PFSK-1 (cell line): ENCODE measurements at regions not wholly inside any gene's neighbourhood (a gene's known extent, or its start where the extent isn't known, plus 50 kb on each side); places are given as distances from the start of the nearest gene placed in this dataset.

Experiments
- FOXP2 ChIP-seq: optimal IDR thresholded peaks from 2 replicates; pipeline ENCODE3; 2011; ENCODE audit warnings: borderline replicate concordance, control low read depth, inconsistent platforms; ENCODE audit not compliant: insufficient read depth; ENCODE audit errors: extremely low read length, extremely low read depth
- POLR2AphosphoS5 ChIP-seq: IDR thresholded peaks from 2 replicates; pipeline ENCODE4 v1.6.1; 2012; ENCODE audit warnings: low read depth, mild to moderate bottlenecking, control low read depth, low read length, moderate library complexity
- REST ChIP-seq, 2 experiments: IDR thresholded peaks; 2 replicates each; pipeline versions ENCODE4 v1.6.1 to v1.8.0; 2011 to 2012; ENCODE audit warnings: low read depth in 2 of 2, low read length in 2 of 2, control low read depth in 1 of 2, inconsistent platforms in 1 of 2, mild to moderate bottlenecking in 1 of 2, moderate library complexity in 1 of 2; ENCODE audit not compliant: insufficient read depth in 1 of 2
- SIN3A ChIP-seq: IDR thresholded peaks from 2 replicates; pipeline ENCODE4 v1.6.1; 2012; ENCODE audit warnings: mild to moderate bottlenecking, low read length, moderate library complexity, borderline replicate concordance; ENCODE audit not compliant: insufficient read depth
- TAF1 ChIP-seq: IDR thresholded peaks from 2 replicates; pipeline ENCODE4 v1.6.1; 2012; ENCODE audit warnings: low read length, control low read depth, borderline replicate concordance; ENCODE audit not compliant: insufficient read depth

GRCh38 chr18:1976484-1976883 is 594.8 kb downstream of the METTL4 start:
- TF ChIP-seq POLR2AphosphoS5, result no peak
- no peak for TF ChIP-seq FOXP2
- TF ChIP-seq REST (IDR thresholded peaks at IDR 0.05; ENCODE audit: insufficient read depth in 1 of 2, low read depth in 2 of 2, low read length in 2 of 2), result no peak
- no peak for TF ChIP-seq TAF1
- no peak for TF ChIP-seq SIN3A

- TF ChIP-seq FOXP2, result no peak
- no peak for TF ChIP-seq TAF1
- TF ChIP-seq SIN3A, result no peak
- TF ChIP-seq REST (IDR thresholded peaks at IDR 0.05; ENCODE audit: insufficient read depth in 1 of 2, low read depth in 2 of 2, low read length in 2 of 2), result no peak
These were observed 589.2 kb downstream of the METTL4 start for GRCh38 chr18:1982056-1982455.

GRCh38 chr18:1983746-1984515 is 587.4 kb downstream of the METTL4 start:
- no peak for TF ChIP-seq POLR2AphosphoS5
- TF ChIP-seq FOXP2, result no peak
- TF ChIP-seq TAF1, result no peak
- TF ChIP-seq SIN3A, result no peak
- no peak for TF ChIP-seq REST (IDR thresholded peaks at IDR 0.05; ENCODE audit: insufficient read depth in 1 of 2, low read depth in 2 of 2, low read length in 2 of 2)

- TF ChIP-seq POLR2AphosphoS5 (no peak), SIN3A (no peak), REST (IDR thresholded peaks at IDR 0.05; ENCODE audit: insufficient read depth in 1 of 2, low read depth in 2 of 2, low read length in 2 of 2) (no peak), TAF1 (no peak), FOXP2 (no peak)
These were observed 577.4 kb downstream of the METTL4 start for GRCh38 chr18:1993866-1994265.
